ENCODE measurements at regions not wholly inside any gene's neighbourhood (a gene's known extent, or its start where the extent isn't known, plus 50 kb on each side); places are given as distances from the start of the nearest gene placed in this dataset.

- TF ChIP-seq, protein P1, sequence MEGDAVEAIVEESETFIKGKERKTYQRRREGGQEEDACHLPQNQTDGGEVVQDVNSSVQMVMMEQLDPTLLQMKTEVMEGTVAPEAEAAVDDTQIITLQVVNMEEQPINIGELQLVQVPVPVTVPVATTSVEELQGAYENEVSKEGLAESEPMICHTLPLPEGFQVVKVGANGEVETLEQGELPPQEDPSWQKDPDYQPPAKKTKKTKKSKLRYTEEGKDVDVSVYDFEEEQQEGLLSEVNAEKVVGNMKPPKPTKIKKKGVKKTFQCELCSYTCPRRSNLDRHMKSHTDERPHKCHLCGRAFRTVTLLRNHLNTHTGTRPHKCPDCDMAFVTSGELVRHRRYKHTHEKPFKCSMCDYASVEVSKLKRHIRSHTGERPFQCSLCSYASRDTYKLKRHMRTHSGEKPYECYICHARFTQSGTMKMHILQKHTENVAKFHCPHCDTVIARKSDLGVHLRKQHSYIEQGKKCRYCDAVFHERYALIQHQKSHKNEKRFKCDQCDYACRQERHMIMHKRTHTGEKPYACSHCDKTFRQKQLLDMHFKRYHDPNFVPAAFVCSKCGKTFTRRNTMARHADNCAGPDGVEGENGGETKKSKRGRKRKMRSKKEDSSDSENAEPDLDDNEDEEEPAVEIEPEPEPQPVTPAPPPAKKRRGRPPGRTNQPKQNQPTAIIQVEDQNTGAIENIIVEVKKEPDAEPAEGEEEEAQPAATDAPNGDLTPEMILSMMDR (IDR thresholded peaks at IDR 0.05): 0 out of 2 replicates have a peak, but pooled peaks have one; percentile 16
Observed at GRCh38 chr11:121870206-121871045, 245.6 kb downstream of the BLID start (continued).

GRCh38 chr11:121869478-121869877, 246.5 kb downstream of the BLID start:
- TF ChIP-seq RFX5 (IDR thresholded peaks at IDR 0.05; ENCODE audit: low read length): no peak
- TF ChIP-seq, protein P2, sequence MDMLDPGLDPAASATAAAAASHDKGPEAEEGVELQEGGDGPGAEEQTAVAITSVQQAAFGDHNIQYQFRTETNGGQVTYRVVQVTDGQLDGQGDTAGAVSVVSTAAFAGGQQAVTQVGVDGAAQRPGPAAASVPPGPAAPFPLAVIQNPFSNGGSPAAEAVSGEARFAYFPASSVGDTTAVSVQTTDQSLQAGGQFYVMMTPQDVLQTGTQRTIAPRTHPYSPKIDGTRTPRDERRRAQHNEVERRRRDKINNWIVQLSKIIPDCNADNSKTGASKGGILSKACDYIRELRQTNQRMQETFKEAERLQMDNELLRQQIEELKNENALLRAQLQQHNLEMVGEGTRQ (IDR thresholded peaks at IDR 0.05; ENCODE audit: borderline replicate concordance, low read depth, low read length): no peak
- no peaks in the 10 kb centered on the region for H3K9me3 ChIP-seq
- WGBS (ENCODE audit: low lambda C conversion rate): 78% methylated on average over 7 of the region's 7 CpGs

GRCh38 chr11:121866754-121867153, 249.3 kb downstream of the BLID start:
- no peaks in the 10 kb centered on the region for H3F3A ChIP-seq (replicated peaks; ENCODE audit: insufficient read depth)
- H4K20me1 ChIP-seq (ENCODE audit: insufficient read depth): no peaks in the 10 kb centered on the region
- H3K9me3 ChIP-seq: no peaks in the 10 kb centered on the region
- no peaks in the 10 kb centered on the region for H3K79me2 ChIP-seq (ENCODE audit: insufficient read depth)
- no peaks in the 10 kb centered on the region for H3K9me2 ChIP-seq
- no peaks in the 10 kb centered on the region for H3K27me3 ChIP-seq (ENCODE audit: insufficient read depth)
- POLR2A ChIA-PET: no interaction called here
- no peak overlapping the region for H2AFZ ChIP-seq (ENCODE audit: low read depth)
- H3K27ac ChIP-seq (ENCODE audit: low read depth in 2 of 2, low read length in 1 of 2): no peak overlapping the region
- CTCF ChIA-PET: interaction anchor here (1.0 kb wide), 2 partner anchors 12 to 212 kb away, joined by 3 read pairs; no protein-coding TSS in a partner anchor
- no peak overlapping the region for H3K9ac ChIP-seq
- H3K4me3 ChIP-seq (ENCODE audit: low read depth in 2 of 2, low read length in 1 of 2): no peak overlapping the region
- no peaks in the 10 kb centered on the region for H3K36me3 ChIP-seq (replicated peaks in 1 of 2; ENCODE audit: control insufficient read depth in 1 of 2, insufficient read depth in 2 of 2, low read length in 1 of 2)
- H3K4me1 ChIP-seq (ENCODE audit: control insufficient read depth in 1 of 2, insufficient read depth in 2 of 2, low read depth in 1 of 2, low read length in 1 of 2): no peaks in the 10 kb centered on the region
- WGBS (ENCODE audit: low lambda C conversion rate): 87% methylated on average over 5 of the region's 6 CpGs
- DNase-seq: no peak
- H3K4me2 ChIP-seq: no peak overlapping the region
- TF ChIP-seq TEAD4 (IDR thresholded peaks at IDR 0.05; ENCODE audit: borderline replicate concordance, insufficient read depth) (no peak), FOXJ3 (CRISPR knock-in tag; IDR thresholded peaks at IDR 0.05) (no peak), RFX5 (IDR thresholded peaks at IDR 0.05; ENCODE audit: low read length) (no peak), EZH2phosphoT487 (IDR thresholded peaks at IDR 0.05; ENCODE audit: borderline replicate concordance, low read depth) (no peak), CHD2 (IDR thresholded peaks at IDR 0.05; ENCODE audit: low read length, partially characterized antibody) (no peak), NRF1 (IDR thresholded peaks at IDR 0.05; ENCODE audit: low read depth, low read length) (no peak), NFIC (IDR thresholded peaks at IDR 0.05; ENCODE audit: borderline replicate concordance) (no peak), TAF1 (IDR thresholded peaks at IDR 0.05; ENCODE audit: borderline replicate concordance, low read depth, low read length) (no peak), GABPA (IDR thresholded peaks at IDR 0.05; ENCODE audit: low read depth) (no peak), ZBTB33 (IDR thresholded peaks at IDR 0.05; ENCODE audit: borderline replicate concordance, low read depth) (no peak), RAD21 (IDR thresholded peaks at IDR 0.05; ENCODE audit: low read length) (no peak), EP300 (IDR thresholded peaks at IDR 0.05; ENCODE audit: borderline replicate concordance in 1 of 2, low read depth in 1 of 2, low read length in 1 of 2) (no peak), RCOR1 (IDR thresholded peaks at IDR 0.05; ENCODE audit: low read length) (no peak), MEF2A (IDR thresholded peaks at IDR 0.05; ENCODE audit: borderline replicate concordance, low read depth) (no peak)
- TF ChIP-seq, protein P3, sequence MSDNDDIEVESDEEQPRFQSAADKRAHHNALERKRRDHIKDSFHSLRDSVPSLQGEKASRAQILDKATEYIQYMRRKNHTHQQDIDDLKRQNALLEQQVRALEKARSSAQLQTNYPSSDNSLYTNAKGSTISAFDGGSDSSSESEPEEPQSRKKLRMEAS (IDR thresholded peaks at IDR 0.05; ENCODE audit: low read depth): no peak
- TF ChIP-seq, protein P4, sequence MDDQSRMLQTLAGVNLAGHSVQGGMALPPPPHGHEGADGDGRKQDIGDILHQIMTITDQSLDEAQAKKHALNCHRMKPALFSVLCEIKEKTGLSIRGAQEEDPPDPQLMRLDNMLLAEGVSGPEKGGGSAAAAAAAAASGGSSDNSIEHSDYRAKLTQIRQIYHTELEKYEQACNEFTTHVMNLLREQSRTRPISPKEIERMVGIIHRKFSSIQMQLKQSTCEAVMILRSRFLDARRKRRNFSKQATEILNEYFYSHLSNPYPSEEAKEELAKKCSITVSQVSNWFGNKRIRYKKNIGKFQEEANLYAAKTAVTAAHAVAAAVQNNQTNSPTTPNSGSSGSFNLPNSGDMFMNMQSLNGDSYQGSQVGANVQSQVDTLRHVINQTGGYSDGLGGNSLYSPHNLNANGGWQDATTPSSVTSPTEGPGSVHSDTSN (IDR thresholded peaks at IDR 0.05): no peak

More at GRCh38 chr11:121869478-121869877, 246.5 kb downstream of the BLID start:
- H3F3A ChIP-seq (replicated peaks; ENCODE audit: insufficient read depth): no peaks in the 10 kb centered on the region
- H3K4me1 ChIP-seq (ENCODE audit: control insufficient read depth in 1 of 2, insufficient read depth in 2 of 2, low read depth in 1 of 2, low read length in 1 of 2): no peaks in the 10 kb centered on the region
- no peaks in the 10 kb centered on the region for H3K79me2 ChIP-seq (ENCODE audit: insufficient read depth)
- no peak overlapping the region for H3K9ac ChIP-seq
- H2AFZ ChIP-seq (ENCODE audit: low read depth): 0 out of 2 replicates have a peak overlapping the region, but pooled peaks have one; percentile 18
- DNase-seq: no peak
- H3K27ac ChIP-seq (ENCODE audit: low read depth in 2 of 2, low read length in 1 of 2): no peak overlapping the region
- H3K36me3 ChIP-seq (replicated peaks in 1 of 2; ENCODE audit: control insufficient read depth in 1 of 2, insufficient read depth in 2 of 2, low read length in 1 of 2): no peaks in the 10 kb centered on the region
- no peak overlapping the region for H3K4me2 ChIP-seq
- H3K27me3 ChIP-seq (ENCODE audit: insufficient read depth): no peaks in the 10 kb centered on the region
- CTCF ChIA-PET: interaction anchor here (0.8 kb wide), 1 partner anchor 149 kb away, joined by 3 read pairs; no protein-coding TSS in a partner anchor
- POLR2A ChIA-PET: no interaction called here
- no peak overlapping the region for H3K4me3 ChIP-seq (ENCODE audit: low read depth in 2 of 2, low read length in 1 of 2)
- H4K20me1 ChIP-seq (ENCODE audit: insufficient read depth): no peaks in the 10 kb centered on the region
- H3K9me2 ChIP-seq: no peaks in the 10 kb centered on the region
